ENCODE measurements at regions not wholly inside any gene's neighbourhood (a gene's known extent, or its start where the extent isn't known, plus 50 kb on each side); places are given as distances from the start of the nearest gene placed in this dataset.

- DNase-seq, result no peak
Measured at GRCh38 chr12:124686370-124687173, 119.2 kb upstream of the NCOR2 start.

- no peak for DNase-seq
Measured at GRCh38 chr12:124685689-124686369, 118.4 kb upstream of the NCOR2 start.

GRCh38 chr12:124684971-124685688, 117.7 kb upstream of the NCOR2 start:
- no peak for DNase-seq

DNA sequence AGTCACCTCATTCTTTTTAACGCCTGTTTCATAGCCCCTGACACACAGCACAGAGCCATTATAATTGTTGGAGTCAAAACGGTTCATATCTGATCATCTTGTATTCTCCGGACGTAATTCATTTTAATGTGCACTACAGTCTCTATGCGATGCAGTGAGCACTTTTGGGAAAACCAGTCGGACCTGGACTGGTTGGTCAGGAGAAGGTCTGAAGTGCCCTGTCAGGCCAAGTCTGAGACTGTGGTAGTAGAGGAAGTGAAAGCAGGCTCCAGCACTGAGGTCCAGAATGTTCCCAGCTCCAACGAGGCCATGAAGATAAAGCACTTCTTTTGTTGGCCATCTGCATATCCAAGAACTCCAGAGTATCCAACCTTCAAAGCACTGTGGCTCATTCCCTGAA, 117.1 kb upstream of the NCOR2 start:
- DNase-seq, result no peak

- DNase-seq, result no peak
Measured at GRCh38 chr12:124683152-124684124, 116.0 kb upstream of the NCOR2 start.

- DNase-seq, result no peak
Measured at GRCh38 chr12:124682425-124683151, 115.2 kb upstream of the NCOR2 start.

DNA sequence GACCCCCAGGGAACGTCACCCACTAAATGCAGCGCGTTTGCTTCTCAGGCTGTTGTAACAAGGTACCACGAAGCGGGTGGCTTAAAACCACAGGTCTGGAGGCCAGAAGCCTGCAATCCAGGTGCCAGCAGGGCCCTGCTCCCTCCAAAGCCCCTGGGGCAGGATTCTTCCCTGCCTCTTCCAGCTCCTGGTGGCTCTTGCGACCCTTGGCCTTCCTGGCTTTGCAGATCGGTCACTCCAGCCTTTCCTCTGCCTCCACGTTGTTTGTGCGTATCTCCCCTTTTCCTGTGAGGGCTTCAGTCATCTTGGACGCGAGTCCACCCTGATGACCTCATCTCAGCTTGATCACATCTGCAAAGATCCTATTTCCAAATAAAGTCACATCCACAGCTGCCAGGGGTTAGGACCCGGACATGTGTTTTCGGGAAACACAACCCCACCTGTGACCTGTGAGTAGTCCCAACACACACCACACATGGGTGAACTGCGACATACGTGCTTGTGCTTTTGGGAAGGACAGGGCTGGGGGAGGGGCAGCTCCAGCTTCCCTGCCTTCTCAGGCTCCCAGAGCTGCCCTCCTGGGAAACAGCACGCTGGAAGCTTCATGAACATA, 114.5 kb upstream of the NCOR2 start:
- no peak for DNase-seq

DNA sequence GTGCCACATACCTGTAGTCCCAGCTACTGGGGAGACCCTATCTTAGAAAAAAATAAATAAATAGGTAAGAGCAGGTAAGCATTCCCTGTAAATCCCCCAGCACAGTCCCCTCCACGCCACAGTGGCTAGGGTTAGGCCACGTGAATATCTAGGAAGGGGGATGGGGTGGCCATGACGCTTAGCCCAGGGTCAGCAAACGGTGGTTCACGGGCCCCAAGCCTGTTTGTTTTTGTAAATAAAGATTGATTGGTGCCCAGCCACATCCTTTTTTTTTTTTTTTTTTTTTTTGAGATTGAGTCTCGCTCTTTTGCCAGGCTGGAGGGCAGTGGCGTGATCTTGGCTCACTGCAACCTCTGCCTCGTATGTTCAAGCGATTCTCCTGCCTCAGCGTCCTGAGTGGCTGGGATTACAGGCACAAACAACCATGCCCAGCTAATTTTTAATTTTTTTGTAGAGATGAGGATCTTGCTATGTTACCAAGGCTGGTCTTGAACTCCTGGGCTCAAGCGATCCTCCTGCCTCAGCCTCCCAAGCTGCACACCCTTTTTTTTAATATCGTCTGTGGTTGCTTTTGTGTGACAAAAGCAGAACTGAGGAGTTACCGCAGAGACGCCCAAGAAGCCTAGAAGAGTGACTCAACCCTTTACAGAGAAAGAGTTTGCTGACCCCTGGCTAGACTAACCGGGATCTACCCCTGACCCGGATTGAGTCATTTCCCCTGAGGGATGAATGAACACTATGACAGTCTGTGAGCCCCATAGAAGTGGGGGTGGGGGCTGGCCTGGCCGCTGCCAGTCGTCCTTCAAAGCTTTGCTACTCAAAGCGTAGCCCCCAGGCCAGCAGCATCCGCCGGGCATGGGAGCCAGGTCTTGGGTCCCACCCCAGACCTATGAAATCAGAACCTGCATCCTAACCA, 113.7 kb upstream of the NCOR2 start:
- DNase-seq, result no peak

DNA sequence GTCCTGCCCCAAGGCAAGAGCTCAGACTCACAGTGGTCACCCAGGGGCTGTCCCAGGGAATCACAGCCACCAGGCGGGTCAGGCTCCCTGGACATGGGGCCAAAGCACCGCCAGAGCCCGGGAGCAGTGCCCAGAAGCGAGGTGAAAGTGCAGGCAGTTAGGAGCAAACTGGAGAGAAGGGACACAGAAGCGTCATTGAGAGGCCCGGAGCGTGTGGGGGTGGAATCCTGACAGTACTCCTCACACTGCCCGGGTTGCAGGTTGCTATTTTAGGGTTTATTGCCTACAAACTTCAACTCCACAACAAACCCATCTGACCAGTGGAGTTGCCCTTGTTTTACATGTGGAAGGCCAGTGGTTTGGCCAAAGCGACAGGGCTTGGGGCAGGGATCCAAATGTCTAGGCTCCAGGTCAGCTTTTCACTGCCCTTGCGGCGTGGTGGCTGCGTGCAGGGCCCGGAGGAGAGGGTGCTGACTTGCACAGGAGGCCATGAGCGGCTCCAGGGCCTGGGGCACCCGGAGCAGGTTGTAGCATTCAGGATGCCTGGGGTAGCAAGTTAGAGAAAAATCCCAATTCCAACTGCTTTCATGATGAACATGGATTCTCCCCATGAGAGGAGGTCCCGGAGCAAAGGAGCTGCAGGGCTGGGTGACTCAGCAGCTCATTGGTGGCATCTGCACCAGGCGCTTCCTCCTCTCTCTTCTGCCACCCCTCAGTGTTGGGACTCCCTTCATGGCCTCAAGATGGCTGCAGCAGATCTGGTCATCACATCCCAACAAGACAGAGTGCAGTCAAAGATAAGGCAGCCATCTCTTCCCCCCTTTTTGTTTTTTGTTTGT, 112.3 kb upstream of the NCOR2 start:
- DNase-seq, result no peak

DNA sequence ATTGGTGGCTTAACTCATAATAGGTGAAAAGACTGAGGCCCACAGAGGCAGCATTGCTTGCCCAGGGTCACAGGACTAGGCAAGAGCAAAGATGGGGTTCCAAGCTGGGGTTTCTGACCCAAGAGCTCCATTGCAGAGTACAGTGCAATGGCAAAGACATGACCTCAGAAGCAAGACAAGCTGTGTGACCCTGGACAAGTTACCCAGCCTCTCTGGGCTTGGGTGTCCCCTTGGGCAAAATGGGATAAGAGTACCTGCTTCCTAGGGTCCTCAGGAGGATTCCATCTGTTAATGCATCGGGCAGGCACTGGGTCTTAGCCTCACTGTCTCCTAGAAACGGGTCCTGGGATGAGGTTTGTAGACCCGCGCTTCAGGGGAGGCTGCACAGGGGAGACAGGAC, 111.6 kb upstream of the NCOR2 start:
- DNase-seq, result no peak

DNA sequence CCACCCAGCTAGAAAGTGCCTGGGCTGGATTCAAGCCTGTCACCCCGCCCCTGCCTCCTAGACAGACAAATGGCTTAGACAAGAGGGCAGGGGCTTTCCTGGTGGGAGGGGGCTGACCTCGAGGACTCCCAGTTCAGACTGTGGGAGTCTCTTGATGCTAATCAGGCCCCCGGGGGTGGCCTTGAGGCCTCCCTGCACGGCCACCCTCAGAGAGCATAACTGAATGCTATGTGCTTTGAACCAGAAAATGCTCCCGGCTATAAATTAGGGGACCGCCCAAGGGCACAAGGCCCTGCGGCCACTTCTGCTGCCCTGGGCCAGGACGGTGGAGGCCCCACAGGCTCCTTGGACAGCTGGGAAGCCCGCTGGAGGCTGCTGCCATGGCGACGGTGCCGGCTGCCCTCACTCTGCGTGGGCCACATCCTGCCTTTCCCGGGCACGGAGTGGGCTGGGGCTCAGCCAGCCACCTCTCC, 111.0 kb upstream of the NCOR2 start:
- DNase-seq, result no peak

DNA sequence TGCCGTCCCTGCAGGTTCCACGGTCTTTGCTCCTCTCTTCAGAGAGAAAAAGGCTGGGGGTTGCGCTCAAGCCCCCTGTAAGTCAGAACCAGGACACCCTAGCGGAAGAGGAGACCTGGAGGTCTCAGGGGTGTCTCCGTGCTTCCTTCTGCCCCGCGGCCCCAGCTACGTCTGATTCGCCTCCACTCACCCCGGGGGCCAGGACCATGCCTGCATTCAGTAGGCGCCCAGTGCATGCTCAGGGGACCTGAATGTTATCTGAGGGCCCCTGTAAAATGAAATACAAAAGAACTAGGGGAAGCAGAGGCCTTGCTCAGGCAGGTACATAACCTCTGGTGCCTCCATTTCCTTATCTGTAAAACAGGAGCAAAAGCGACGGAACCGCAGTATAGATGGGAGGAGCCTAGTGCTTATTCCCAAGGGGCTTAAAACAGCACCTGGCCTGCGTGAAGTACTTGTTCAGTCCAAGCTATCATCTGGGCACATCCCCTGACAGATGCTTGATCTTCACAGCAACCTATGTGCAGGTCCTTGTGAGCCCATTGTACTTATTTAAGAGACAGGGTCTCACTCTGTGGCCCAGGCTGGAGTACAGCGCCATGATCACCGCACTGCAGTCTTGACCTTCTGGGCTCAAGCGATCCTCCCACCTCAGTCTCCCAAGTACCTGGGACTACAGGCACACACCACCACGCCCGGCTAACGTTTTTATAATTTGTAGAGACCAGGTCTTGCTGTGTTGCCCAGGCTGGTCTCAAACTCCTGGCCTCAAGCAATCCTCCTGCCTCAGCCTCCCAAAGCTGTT, 110.3 kb upstream of the NCOR2 start:
- DNase-seq, result no peak

DNA sequence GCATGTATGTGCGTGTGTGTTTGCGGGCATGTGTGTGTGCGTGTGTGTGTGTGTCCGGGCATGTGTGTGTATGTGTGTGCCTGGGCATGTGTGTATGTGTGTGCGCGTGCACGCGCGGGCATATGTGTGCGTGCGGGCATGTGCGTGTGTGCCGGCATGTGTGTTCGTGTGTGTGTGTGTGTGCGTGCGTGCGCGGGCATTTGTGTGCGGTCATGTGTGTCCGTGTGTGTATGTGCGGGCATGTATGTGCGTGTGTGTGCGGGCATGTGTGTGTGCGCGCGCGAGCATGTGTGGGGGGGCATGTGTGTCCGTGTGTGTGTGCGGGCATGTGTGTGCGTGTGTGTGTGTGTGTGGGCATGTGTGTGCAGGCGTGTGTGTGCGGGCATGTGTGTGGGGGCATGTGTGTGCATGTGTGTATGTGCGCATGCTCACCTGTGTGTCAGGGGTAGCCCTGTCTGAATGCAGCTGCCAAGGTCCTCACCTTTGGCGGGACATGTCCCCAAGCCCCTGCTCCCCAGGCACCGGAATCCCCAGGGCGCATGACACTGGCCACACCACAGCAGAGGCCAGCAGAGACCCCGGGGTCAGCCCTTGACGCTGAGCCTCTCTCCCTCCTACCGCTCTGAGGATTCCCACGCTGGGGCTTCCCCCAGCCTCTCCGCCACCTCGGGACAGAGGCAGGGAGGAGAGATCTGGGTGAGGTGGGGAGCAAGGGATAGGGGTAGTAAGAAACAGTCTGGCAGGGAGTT, 109.5 kb upstream of the NCOR2 start:
- no peak for DNase-seq

DNA sequence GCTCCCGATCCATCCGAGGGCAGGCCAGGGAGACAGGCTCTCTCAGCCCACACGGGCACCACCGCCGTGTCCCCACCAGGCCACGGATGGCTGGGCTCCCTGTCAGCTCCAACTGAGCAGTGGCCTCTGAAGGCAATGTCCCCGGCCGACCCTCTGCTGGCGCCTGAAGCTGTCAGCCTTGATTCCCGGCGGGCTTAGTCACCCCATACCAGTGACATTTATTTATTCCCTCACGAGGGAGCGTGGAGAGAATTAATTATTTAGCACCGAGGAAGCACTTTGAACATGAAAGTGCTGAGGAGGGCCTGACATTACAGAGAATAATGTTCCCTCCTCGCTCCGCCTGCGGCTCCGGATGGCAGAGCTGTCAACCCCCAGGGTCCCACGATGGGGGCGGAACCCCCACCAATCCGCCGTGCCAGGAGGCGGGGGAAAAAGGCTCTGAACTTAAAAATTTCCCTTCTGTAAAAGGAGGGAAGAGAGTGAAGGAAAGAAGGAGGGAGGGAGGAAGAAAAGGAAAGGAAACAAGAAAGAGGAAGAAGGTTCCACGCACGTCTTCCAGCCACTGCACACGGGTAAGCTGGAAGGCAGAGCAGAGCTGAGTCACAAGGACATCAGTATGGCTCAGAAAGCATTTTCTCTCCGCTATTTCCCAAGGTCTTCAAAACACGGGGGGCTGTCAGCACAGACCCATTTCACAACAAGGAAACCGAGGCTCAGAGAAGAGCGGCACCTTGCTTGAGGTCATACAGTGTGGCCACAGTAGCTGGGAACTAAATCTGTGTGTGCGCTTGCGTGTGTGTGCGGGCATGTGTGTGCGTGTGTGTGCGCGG, 108.7 kb upstream of the NCOR2 start:
- DNase-seq, result no peak

DNA sequence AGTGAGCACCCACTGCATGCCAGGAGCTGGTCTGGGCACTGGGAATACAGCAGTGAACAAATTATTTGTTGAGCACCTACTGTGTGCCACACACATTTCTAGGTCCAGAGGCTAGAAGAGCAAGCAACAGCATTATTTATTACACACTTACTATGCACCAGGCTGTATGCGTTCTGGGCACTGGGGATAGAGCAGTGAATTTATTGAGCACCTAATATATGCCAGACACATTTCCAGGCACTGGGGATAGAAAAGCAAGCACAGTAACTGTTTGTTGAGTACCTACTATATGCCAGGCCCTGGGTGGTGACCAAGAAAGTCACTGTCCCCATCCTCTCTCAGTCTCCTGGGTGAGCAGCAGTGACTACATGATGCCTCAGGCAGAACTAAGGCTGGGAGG, 107.5 kb upstream of the NCOR2 start:
- no peak for DNase-seq

GRCh38 chr12:124673801-124674617, 106.6 kb upstream of the NCOR2 start:
- no peak for DNase-seq

Data from activated CD4-positive, alpha-beta T cell treated with anti-CD3 and anti-CD28 coated beads, Interleukin-2, amount 50 U/mL, for 4 hours (primary cell).